ENCODE measurements at regions not wholly inside any gene's neighbourhood (a gene's known extent, or its start where the extent isn't known, plus 50 kb on each side); places are given as distances from the start of the nearest gene placed in this dataset.

DNA sequence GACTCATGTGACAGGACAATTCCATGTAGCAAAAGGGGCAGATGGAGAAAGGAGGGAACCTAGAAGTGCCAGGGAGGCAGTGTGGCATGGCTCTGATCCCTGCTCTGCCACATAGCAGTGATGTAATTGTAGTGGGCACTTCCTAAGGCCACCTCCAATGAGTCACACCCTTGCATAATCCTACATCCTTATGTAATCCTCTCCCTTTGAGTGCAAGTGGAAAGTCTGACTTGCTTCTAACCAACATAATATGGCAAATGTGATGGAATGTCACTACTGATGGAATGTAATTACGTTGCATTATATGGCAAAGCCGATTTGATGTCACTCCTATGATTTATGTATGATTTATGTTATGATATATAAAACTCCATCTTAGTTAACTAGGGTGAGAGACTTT lies 72.9 kb upstream of the ATP2C1 start:
- no peaks in the 10 kb centered on the region for H3K27me3 Mint-ChIP-seq (ENCODE audit: low read depth, poor library complexity)
- H3K9me3 Mint-ChIP-seq, result no peaks in the 10 kb centered on the region
- H3K4me3 Mint-ChIP-seq, result no peak overlapping the region
- H3K4me1 Mint-ChIP-seq, result peaks cover 19% of the 10 kb centered on the region
- no peak for TF ChIP-seq CTCF (IDR thresholded peaks at IDR 0.05)
- DNase-seq, result no peak
- no peak overlapping the region for H3K27ac Mint-ChIP-seq
- H3K36me3 Mint-ChIP-seq (ENCODE audit: low read depth), result no peaks in the 10 kb centered on the region

DNA sequence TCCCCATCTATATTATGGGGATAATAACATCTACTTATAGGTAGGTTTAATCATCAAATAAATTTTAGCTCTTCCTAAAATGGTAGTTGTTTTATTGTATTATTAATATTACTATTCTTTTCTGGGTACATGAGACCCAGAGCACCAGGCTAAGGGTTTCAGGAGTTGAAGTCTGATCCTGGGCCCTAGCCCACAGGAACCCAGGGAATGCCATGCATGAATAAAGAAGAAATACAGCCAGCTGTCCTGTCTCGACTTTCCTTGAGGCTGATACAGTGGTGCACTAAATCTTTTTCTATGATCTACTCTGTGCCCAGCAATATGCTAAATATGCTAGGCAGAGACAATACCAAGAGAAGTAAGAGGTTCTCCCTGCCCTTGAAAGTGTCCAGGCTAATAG lies 72.1 kb upstream of the ATP2C1 start:
- no peak overlapping the region for H3K27ac Mint-ChIP-seq
- no peaks in the 10 kb centered on the region for H3K36me3 Mint-ChIP-seq (ENCODE audit: low read depth)
- H3K27me3 Mint-ChIP-seq (ENCODE audit: low read depth, poor library complexity), result no peaks in the 10 kb centered on the region
- DNase-seq, result no peak
- no peak overlapping the region for H3K4me3 Mint-ChIP-seq
- peaks cover 21% of the 10 kb centered on the region for H3K4me1 Mint-ChIP-seq
- H3K9me3 Mint-ChIP-seq, result no peaks in the 10 kb centered on the region
- no peak for TF ChIP-seq CTCF (IDR thresholded peaks at IDR 0.05)

DNA sequence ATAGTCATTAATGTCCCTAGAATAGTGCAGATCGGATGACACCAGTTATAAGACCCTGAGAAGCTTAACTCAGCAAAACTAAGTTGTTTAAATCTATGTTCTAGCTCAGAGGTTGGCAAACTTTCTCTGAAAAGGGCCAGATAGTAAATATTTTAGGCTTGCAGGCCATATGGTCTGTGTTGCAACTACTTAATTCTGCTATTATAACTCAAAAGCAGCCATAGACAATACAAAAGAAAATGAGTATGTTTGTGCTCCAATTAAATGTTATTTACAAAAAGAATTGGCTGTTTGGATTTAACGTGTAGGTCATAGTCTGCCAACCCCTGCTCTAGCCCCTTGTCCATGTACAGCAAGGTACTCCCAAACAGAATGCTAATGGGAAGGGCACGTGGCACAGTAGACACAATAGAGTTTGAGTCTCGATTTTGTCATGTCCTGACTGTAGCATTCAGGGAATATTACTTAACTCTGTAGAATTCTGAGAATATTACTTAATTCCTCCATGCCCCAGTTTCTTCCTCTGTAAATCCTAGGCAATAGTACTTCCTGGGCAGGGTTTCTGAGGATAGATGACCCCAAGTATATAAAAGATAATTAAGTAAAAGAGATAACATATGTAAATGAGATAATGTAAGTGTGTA lies 70.5 kb upstream of the ATP2C1 start:
- peaks cover 21% of the 10 kb centered on the region for H3K4me1 Mint-ChIP-seq

GRCh38 chr3:130823996-130824395 lies 69.9 kb upstream of the ATP2C1 start:
- no peaks in the 10 kb centered on the region for H3K9me3 Mint-ChIP-seq
- H3K36me3 Mint-ChIP-seq (ENCODE audit: low read depth), result no peaks in the 10 kb centered on the region
- H3K27ac Mint-ChIP-seq, result no peak overlapping the region

More for the DNA sequence above, 70.5 kb upstream of the ATP2C1 start:
- no peak for DNase-seq
- TF ChIP-seq CTCF (IDR thresholded peaks at IDR 0.05), result no peak
- no peak overlapping the region for H3K27ac Mint-ChIP-seq
- no peak overlapping the region for H3K4me3 Mint-ChIP-seq
- H3K36me3 Mint-ChIP-seq (ENCODE audit: low read depth), result no peaks in the 10 kb centered on the region
- no peaks in the 10 kb centered on the region for H3K27me3 Mint-ChIP-seq (ENCODE audit: low read depth, poor library complexity)
- no peaks in the 10 kb centered on the region for H3K9me3 Mint-ChIP-seq

DNA sequence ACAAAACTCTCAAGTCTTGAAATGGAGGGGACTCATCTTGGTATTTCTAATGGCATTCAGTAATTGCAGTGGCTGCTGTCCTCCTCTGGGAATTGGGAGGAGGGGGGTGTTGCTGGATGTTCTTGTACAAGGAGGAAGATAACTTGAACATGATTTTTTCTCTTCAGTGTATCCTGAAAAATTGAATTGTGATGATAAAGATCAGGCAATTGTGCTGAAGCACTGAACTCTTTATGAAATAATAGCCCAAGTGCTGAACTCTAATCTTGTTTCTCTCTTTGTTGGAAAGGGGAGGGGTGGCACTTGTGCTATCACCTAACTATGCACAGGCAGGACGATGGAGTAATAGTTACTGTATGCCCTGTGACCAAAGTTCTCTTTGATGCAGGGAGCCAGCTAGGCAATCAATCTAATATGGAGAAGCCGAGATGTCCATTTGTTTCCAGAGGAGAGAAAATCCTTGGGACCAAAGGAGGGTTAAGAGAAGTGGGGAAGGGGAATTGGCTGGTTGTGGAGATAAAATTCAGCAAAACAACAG lies 68.1 kb upstream of the ATP2C1 start:
- H3K9me3 Mint-ChIP-seq, result no peaks in the 10 kb centered on the region
- H3K4me1 Mint-ChIP-seq, result peaks cover 14% of the 10 kb centered on the region
- H3K27me3 Mint-ChIP-seq (ENCODE audit: low read depth, poor library complexity), result no peaks in the 10 kb centered on the region
- H3K4me3 Mint-ChIP-seq, result no peak overlapping the region
- TF ChIP-seq CTCF (IDR thresholded peaks at IDR 0.05), result no peak
- no peak overlapping the region for H3K27ac Mint-ChIP-seq
- no peak for DNase-seq
- no peaks in the 10 kb centered on the region for H3K36me3 Mint-ChIP-seq (ENCODE audit: low read depth)

More at GRCh38 chr3:130823996-130824395, 69.9 kb upstream of the ATP2C1 start:
- DNase-seq, result no peak
- no peaks in the 10 kb centered on the region for H3K27me3 Mint-ChIP-seq (ENCODE audit: low read depth, poor library complexity)
- TF ChIP-seq CTCF (IDR thresholded peaks at IDR 0.05), result no peak
- peaks cover 20% of the 10 kb centered on the region for H3K4me1 Mint-ChIP-seq
- no peak overlapping the region for H3K4me3 Mint-ChIP-seq
